GM19463 (cell line): ENCODE measurements at regions not wholly inside any gene's neighbourhood (a gene's known extent, or its start where the extent isn't known, plus 50 kb on each side); places are given as distances from the start of the nearest gene placed in this dataset.

Source experiments
- ATAC-seq: cut with Tn5 transposase; IDR thresholded peaks from one replicate; pipeline ENCODE4 v1.9.1; 2021; ENCODE audit warnings: mild to moderate bottlenecking, moderate library complexity; ENCODE audit not compliant: unreplicated experiment

GRCh38 chr21:29228306-29228705, 70.4 kb upstream of the BACH1 start:
- ATAC-seq: no peak

- ATAC-seq: no peak
Observed at GRCh38 chr21:29230551-29231261, 68.0 kb upstream of the BACH1 start.

- ATAC-seq: no peak
Observed at GRCh38 chr21:29231756-29232529, 66.8 kb upstream of the BACH1 start.

- no peak for ATAC-seq
Observed at GRCh38 chr21:29232530-29233255, 66.0 kb upstream of the BACH1 start.

- no peak for ATAC-seq
Observed at GRCh38 chr21:29233256-29233546, 65.5 kb upstream of the BACH1 start.

- ATAC-seq: peak; percentile 52
Observed at GRCh38 chr21:29233611-29234540, 64.8 kb upstream of the BACH1 start.

GRCh38 chr21:29235714-29236197, 63.0 kb upstream of the BACH1 start:
- peak; percentile 58 for ATAC-seq

GRCh38 chr21:29236201-29236600, 62.5 kb upstream of the BACH1 start:
- ATAC-seq: no peak

- no peak for ATAC-seq
Observed at GRCh38 chr21:29237110-29238052, 61.3 kb upstream of the BACH1 start.

- no peak for ATAC-seq
Observed at GRCh38 chr21:29238053-29238966, 60.4 kb upstream of the BACH1 start.

GRCh38 chr21:29238967-29239290, 59.8 kb upstream of the BACH1 start:
- ATAC-seq: no peak

GRCh38 chr21:29240136-29240535, 58.6 kb upstream of the BACH1 start:
- ATAC-seq: no peak

GRCh38 chr21:29242201-29242600, 56.5 kb upstream of the BACH1 start:
- no peak for ATAC-seq

GRCh38 chr21:29243188-29243587, 55.5 kb upstream of the BACH1 start:
- no peak for ATAC-seq

GRCh38 chr21:29245104-29245643, 53.5 kb upstream of the BACH1 start:
- ATAC-seq: peak; percentile 87

- ATAC-seq: no peak
Observed at GRCh38 chr21:29245863-29246262, 52.9 kb upstream of the BACH1 start.

GRCh38 chr21:29246614-29247013, 52.1 kb upstream of the BACH1 start:
- ATAC-seq: no peak

- no peak for ATAC-seq
Observed at GRCh38 chr21:29248124-29248523, 50.6 kb upstream of the BACH1 start.
